Ishikawa (cell line): ENCODE measurements at regions not wholly inside any gene's neighbourhood (a gene's known extent, or its start where the extent isn't known, plus 50 kb on each side); places are given as distances from the start of the nearest gene placed in this dataset.

Source experiments
- FOXM1 ChIP-seq: IDR thresholded peaks from 2 replicates; pipeline ENCODE4 v1.6.1; 2012; ENCODE audit warnings: low read depth, borderline replicate concordance
- MAX ChIP-seq: IDR thresholded peaks from 2 replicates; pipeline ENCODE4 v1.6.1; 2012

GRCh38 chr22:48389916-48390315 lies 1437.8 kb downstream of the BRD1 start:
- no peak for TF ChIP-seq MAX
- TF ChIP-seq FOXM1, result no peak
